SH-SY5Y (cell line): ENCODE measurements at regions not wholly inside any gene's neighbourhood (a gene's known extent, or its start where the extent isn't known, plus 50 kb on each side); places are given as distances from the start of the nearest gene placed in this dataset.

Experiments used
- GATA2 ChIP-seq: IDR thresholded peaks from 2 replicates; pipeline ENCODE4 v1.6.1; 2011; ENCODE audit warnings: mild to moderate bottlenecking, low read depth, low read length
- GATA3 ChIP-seq: IDR thresholded peaks from 2 replicates; pipeline ENCODE4 v1.6.1; 2011; ENCODE audit warnings: low read depth, mild to moderate bottlenecking, low read length, moderate library complexity

- TF ChIP-seq GATA3 (no peak), GATA2 (no peak)
These were observed 102.7 kb upstream of the AADACL2 start for GRCh38 chr3:151630938-151631441.
